Left forelimb (tissue), 1 donor: ENCODE measurements at regions not wholly inside any gene's neighbourhood (a gene's known extent, or its start where the extent isn't known, plus 50 kb on each side); places are given as distances from the start of the nearest gene placed in this dataset.

ENCODE experiments used
- DNase-seq: peaks from one replicate; pipeline ENCODE4 v3.0.0-alpha.2; 2018; ENCODE audit warnings: low spot score

DNA sequence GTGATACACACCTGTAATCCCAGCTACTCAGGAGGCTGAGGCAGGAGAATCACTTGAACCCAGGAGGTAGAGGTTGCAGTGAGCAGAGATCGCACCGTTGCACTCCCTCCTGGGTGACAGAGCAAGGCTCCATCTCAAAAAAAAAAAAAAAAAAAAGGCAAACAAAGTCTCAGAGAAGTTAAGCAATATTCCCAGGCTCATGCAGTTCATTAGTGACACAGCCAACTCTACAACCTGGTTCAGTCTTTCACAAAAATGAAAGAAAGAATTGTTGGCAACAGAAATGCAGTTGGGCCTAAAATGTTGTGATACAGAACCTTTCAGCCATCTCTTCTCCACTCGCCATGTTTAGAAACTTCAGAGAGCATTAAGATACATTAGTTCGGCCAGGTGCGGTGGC lies 242.1 kb downstream of the LTN1 start:
- DNase-seq = no peak

DNA sequence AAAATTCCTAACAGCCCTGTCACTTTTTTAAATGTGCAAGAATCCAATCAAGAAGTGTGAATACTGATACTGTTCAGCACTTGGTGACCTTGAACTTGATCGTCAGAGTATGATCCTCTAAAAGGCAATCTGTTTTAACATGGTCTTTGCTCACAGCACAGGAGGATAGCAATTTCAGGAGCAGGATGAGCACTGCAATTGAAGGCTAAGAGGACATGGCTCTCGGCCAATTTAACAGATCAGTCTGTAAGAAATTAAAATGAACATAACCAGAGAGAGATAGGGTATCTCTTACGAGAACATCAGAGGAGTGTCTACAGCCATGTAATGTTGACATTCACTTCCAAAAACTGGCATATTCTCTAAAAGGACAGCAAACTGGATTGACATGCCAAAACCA lies 243.1 kb downstream of the LTN1 start:
- no peak for DNase-seq

DNA sequence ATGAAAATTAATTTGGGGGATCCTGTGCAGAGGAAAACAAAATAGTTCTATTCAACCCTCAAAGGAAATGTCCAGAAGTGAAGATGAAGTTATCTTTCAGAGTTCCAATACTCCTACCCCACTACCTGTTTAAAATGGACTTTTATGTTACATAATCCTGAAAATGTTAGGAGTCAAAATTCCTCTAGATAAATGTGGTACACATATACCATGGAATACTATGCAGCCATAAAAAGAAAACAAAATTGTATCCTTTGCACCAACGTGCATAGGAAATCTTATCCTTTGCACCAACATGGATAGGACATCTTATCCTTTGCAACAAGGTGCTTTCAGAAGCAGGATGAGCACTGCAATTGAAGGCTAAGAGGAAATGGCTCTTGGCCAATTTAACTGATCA lies 245.2 kb downstream of the LTN1 start:
- DNase-seq = no peak

DNA sequence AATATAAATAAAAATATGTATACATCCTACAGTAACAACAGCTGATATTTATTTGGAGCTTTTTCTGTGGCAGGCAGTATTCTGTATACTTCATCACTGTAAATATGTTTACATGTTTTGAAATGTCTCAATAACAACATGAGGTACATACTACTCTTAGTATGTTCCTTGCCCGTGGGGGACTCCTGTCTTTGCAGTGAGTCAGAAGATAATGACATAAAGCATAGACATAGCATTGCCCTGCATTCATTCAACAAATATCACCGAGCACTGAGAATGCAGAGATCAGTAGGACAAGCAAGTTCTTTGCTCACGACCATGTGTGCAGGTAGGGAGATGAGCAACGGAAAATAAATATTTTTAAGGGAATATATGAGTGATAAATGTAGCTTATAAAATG lies 246.5 kb downstream of the LTN1 start:
- no peak for DNase-seq

DNA sequence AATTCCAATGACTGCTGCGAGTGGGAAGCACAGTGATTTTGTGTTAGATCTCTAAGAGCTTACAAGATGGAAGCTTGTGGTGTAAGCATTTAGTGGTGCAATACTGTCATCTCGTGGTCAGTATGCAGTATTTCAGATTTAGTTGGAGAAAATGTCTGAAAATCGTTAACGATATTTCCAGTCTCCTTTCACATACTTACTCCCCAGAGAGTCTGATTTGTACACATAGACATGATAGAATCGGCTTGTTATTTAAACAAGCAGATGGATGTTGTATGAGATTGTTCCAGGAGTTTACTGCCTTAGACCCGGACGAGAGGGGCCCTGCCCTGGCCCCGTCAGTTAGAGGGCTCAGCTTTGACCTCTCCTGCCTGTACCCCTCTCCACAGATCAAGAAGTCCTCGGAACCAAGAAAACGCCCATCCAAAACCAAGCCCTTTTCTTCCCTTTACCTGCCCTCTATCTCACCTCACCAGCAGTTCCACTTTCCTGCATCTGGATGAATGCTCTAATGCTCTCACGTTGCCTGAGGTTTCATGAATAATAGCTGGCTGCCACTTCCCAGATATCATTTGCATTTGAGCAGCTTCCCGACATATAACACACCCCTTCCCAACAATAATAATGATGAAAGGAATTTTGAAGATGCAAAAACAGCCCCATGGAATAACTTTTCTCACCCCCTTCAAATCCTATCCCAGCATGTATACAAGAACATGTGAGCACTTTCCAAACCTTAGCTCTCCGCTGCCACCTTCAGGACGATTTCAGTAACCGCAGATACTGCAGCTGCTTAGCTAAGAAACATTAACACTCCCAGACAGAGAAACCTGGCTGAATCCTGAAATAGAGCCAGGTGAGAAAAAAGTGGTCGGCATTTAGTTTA lies 247.3 kb downstream of the LTN1 start:
- DNase-seq = peak; percentile 71

DNA sequence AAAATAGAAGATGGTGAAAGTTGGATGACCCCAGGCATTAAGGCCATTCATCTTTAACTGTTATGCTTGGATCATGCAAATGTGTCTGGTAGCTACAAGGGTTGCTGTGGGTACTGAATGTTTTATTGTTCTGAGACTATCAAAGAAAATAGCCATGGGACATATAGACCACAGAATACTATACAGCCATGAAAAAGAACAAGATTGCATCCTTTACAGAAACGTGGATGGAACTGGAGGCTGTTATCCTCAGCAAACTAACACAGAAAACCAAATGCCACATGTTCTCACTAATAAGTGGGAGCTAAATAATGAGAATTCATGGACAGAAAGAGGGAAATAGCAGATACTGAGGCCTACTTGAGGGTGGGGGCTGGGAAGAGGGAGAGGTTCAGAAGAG lies 249.0 kb downstream of the LTN1 start:
- DNase-seq = no peak

DNA sequence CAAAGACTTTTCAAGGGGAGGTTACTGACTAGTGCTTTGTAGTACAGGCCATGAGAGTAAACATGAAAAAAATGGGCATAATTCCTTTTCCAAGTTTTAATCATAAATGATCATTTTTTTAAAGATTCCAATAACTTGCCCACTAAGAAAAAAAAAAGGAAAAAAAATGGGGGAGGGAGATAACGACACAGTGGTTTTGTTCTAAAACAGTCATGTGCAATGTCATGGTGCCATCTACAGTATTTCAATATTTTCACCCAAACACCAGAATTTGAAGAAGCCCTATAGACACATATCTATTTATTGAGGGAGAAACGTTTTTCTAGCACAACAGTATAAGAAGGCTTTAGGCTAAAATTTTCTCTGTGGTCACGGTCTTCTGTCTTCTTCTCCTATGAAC lies 250.2 kb downstream of the LTN1 start:
- DNase-seq = no peak

DNA sequence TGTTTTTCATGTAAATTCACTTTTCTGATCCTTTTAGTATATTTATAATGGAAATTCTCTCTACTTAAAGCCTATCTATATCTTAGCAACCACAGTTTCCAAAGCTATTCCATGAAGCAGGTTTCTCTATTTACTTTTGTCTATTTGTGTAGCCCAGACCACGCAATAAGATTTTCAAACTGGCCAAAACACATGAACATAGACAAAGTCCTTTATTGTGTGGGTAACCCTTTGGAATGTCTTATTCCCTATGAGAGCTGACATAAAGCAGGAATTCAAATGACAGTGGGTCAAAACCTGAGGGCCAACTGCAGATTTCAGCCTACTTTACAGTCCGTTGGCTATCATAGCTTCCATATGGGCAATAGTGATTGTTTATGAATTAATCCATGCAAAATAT lies 252.6 kb downstream of the LTN1 start:
- DNase-seq = no peak

DNA sequence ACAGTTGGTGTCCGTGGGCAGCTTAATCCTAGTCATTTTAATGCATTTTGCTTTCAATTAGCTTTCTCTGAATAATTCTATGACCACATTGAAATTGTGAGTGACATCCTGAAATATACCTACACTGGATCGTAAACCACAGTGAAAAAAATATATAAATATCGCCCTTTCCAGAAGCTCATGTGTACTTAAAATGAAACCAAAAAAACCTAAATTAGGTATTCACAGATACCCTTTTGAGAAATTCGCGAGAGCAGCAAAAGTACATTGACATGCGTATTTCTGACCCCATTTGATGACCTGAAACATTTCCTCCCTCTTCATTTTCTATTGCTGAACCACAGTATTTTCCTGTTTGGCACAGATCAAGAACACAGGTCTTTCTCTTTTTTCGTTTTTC lies 253.8 kb downstream of the LTN1 start:
- no peak for DNase-seq

DNA sequence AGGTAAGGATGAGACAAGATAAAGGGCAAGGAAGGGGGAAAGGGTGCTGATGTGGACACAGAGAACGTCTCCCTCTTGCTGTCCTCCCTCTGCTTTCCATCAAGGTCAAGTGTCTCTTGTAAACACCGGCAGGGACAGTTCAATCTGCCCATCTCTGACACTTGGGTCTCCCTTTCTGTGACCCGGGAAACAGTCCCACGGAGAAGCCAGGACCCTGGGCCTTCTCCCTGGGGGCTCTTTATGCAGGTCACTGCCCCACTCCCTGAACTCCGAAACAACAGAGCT lies 254.3 kb downstream of the LTN1 start:
- no peak for DNase-seq

DNA sequence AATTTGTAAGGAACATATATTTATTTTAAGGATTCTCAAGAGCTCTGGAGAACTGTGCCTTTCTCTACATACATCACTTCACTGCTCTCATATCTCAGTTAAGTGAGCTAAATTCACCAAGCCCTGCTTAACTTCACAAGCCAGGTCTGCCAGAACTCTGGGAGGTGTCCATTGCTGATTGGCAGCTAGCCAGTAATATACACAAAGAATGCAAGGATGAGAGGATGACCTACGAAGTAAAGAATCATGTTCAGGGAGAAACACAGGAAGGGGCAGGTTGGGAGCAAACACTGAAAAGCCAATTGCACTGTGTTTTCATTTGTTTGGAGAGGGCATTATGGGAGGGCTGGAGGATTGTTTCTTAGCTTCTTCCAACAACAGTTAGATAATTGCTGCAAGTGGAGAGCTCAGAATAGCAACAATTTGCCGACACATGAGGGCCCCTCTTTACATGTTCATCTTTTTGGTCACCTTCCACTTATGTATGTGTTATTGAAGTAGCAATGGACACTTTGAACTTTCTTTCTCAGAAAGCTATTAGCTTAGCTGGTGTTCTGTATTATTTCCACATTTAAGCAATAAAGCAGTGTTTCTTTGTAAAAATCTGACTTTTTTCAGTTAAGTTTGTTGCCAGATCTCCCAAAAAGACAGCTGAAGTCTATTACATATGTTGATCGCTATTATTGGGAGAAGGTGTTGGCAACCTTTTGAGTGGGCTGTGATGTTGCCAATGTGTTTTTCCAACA lies 254.8 kb downstream of the LTN1 start:
- peak; percentile 67 for DNase-seq

DNA sequence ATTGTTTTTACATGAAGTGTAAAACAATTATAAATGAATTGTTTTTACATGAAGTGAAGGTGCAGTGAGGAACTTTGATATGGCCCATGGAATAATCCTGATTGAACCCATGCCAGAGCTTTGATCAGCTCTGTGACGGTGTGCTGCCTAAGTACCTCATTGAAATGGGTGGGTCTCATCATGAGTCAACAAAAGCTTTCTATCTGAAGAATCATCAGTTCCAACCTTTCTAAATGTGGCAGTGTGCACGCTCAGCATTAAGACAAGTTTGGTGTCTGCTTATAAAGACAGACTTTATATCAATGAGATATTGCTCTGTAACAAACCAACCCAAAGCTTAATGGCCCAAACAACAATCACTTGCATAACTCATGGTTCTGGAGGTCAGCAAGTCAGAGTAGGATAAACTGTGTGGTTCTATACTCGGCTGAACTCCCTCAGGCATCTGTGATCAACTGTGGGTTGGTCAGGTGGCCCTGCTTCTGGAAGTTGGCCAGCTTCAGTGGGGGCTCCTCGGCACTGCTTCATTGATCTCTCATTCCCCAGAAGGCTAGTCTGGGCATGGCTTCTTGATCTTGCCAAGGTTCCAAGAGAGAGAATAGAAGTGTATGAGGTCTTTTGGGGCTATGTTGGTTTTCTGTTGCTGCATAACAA lies 258.0 kb downstream of the LTN1 start:
- no peak for DNase-seq

DNA sequence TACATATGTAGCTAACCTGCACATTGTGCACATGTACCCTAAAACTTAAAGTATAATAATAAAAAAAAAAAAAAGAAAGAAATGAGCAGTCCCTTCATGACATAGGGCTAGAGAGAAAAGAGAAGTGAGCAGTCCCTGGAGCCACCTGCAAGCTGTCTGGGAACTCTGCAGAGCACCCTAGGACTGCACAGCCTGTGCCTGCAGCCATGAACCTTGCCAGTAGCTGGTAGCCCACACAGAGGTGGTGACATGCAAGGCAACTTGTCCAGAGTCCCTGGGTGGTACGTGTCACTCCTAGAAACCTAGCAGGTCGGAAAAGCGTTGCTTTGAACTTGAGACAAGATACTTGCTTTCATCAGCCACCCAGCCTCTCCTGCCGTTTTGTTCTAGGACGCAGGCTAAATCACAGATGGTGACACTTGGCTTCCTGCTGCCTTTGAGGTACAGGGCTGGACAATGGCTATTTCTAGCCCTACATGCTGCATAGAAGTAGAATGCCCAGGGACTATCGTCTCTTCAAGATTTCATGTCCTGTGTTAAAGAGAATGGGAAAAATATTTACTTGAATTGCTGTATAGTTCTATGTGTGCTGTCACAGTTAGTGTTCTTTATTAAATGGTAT lies 260.9 kb downstream of the LTN1 start:
- no peak for DNase-seq

DNA sequence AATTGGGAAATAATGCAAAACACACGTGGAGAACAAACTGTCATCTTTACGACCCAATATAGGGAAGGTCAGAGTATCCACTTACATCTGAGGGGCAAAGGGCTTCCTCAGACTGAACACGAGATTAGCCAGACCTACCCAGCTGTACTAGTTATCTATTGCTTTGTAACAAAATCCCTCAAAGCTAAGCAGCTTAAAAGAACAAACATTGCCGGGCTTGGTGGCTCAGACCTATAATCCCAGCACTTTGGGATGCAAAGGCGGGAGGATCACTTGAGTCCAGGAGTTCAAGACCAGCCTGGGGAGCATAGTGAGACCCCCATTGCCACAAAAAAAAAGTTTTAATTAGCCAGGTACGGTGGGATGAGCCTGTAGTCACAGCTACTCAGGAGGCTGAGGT lies 262.8 kb downstream of the LTN1 start:
- no peak for DNase-seq

DNA sequence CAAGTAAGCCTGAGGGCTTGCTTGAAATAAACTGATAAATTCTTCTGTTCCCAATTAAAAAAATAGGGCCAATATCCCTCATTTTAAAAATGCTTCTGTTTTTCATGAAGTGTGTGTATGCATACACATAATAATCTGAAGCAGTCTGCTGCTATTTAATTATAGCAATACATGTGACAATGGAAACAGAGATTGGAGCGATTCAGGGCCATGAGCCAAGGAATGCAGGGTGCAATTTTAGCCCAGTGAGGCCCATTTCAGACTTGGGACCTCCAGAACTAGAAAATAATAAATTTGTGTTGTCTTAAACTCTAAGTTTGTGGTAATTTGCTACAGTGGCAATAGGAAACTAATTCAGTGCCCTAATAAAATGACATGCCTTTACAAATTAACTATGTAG lies 264.9 kb downstream of the LTN1 start:
- DNase-seq = no peak

DNA sequence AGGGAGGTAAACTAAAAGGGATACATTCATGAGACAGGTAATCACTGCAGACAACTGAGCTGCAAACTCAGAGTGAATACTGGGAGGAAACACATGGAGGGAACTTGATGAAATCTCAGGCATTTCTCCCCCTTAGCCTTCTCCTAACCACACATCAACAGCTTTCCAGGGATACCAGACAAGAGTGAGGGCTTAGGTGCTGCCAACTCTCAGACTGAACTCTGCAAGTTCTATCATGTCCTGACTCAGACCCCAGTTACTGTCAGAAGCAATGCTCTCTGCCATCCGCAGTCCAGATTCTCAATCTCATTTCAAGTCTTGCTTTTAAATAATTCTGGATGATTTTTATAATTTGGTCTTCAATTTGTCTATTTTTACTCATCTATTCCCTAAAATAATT lies 267.3 kb downstream of the LTN1 start:
- DNase-seq = no peak

DNA sequence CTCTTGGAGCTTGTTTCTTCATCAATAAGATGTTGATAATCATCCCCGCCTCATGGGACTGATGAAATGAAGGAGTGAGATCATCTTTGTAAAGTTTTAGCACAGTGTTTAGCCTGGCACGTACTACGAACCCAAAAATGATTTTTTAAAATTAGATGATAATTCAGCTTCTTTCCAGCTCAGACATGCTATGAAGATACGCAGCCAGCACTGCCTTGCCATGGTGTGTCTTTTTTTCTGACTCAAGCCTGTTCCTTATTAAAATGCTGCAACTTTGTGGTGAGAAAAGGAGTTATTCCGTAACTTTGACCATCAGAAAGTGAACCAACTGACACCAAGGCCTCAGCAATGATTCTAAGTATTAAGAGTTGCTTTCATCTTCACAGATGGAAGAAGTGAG lies 269.0 kb downstream of the LTN1 start:
- DNase-seq = no peak

DNA sequence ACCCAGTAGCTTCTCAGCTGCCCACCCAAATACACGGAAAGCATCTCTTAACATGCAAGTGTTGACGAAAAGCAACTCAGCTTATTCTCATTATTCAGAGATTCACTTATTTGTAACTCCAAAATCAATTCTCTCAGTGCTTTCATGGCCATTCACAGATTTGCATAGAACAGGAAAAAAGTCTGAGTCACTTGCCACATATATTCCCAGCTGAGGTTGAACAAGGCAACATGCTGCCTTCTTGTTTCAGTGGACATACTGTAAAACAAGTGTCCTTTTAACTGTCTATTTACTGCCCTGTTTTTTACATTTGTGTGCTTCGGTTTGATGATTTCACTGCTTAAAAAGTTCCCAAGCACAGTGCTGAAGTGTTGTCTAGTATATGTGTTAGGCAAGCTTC lies 273.0 kb downstream of the LTN1 start:
- no peak for DNase-seq

DNA sequence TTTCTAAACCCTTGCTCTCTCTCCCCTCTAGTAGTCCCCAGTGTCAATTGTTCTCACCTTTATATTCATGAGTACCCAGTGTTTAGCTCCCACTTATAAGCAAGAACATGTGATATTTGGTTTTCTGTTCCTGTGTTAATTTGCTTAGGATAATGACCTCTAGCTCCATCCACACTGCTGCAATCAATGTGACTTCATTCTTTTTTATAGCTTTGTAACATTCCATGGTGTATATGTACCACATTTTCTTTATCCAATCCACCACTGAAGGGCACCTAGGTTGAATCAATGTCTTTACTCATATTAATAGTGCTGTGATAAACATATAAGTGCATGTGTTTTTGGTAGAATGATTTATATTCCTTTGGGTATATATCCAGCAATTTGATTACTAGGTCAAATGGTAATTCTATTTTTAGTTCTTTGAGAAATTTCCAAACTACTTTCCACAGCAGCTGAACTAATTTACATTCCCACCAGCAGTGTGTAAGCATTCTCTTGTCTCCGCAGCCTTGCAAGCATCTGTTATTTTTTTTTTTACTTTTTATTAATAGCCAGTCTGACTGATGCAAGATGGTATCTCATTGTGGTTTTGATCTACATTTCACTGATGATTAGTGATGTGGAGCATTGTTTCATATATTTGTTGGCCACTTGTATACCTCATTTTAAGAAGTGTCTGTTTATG lies 277.8 kb downstream of the LTN1 start:
- no peak for DNase-seq

DNA sequence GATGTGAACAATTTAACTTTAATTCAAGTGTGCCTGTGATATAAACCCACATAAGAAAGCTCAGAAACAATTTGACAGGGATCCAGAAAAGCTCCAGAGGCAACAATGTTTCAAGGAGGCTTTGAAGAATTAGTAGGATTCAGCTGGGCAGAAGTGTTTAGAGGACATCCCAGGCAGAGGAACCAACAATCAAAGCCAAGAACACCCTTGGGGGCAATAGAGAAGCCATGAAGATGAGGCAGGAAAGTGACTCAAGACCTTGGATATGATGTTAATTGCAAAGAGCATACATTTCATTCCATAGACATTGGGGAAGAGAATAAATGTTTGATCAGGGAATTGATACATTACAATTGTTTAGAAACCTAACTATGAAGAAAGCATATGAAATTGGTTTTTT lies 280.3 kb downstream of the LTN1 start:
- no peak for DNase-seq

DNA sequence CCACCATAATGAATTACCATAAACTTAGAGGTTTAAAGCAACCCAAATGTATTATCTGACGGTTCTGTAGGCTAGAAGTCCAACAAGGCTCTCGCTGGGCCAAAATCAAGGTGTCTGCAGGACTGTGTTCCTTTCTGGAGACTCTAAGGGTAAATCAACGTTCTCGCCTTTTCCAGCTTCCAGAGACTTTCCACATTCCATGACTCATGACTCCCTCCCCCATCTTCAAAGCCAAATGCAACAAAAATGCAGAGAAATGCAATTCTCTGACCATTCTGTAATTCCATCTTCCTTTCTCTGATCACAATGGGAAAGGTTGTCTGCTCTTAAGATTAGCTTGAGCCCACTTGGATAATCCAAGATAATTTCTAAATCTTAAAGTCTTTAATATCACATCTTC lies 287.1 kb downstream of the LTN1 start:
- DNase-seq = no peak

DNA sequence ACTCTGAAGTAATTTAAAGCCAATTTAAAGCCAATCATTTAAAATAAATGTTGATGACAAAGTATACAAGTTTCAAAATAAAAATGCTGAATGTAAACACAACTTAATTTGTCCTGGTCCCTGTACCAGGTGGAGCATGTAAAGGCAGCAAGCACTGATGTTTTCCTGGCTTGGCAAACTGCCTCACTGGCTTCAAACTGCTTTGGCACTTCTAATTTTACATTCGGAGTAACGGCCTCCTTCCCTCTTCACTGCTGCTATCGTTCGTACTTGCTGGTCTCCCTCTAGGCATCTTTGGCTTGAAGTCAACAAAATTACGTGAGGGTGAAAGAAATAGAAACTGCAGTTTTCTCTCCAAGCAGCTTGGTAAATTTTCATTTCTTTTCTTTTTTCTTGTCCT lies 287.9 kb downstream of the LTN1 start:
- no peak for DNase-seq
